KMS-11 (cell line): ENCODE measurements at regions not wholly inside any gene's neighbourhood (a gene's known extent, or its start where the extent isn't known, plus 50 kb on each side); places are given as distances from the start of the nearest gene placed in this dataset.
A peak's percentile ranks its signal among the peaks of the same experiment; 100 is the strongest.

Experiments
- H2AFZ ChIP-seq: fragments of 200-600 bp; sonication (generic); 2 replicates; pipeline ENCODE4 v1.6.1; 2016; ENCODE audit warnings: antibody characterized with exemption, mixed run types, low read depth
- H3K27ac ChIP-seq: fragments of 200-600 bp; sonication (generic); 2 replicates; pipeline ENCODE4 v1.6.1; 2016; ENCODE audit warnings: mild to moderate bottlenecking, mixed run types
- H3K27me3 ChIP-seq: fragments of 200-600 bp; sonication (generic); 2 replicates; pipeline ENCODE4 v1.6.1; 2017; ENCODE audit warnings: mild to moderate bottlenecking, low read depth, mixed run types, moderate library complexity; ENCODE audit not compliant: insufficient read depth
- H3K36me3 ChIP-seq: fragments of 200-600 bp; sonication (generic); 2 replicates; pipeline ENCODE4 v1.6.1; 2017; ENCODE audit warnings: mild to moderate bottlenecking, mixed run types; ENCODE audit not compliant: insufficient read depth
- H3K4me1 ChIP-seq: fragments of 200-600 bp; sonication (generic); 2 replicates; pipeline ENCODE4 v1.6.1; 2016; ENCODE audit warnings: mild to moderate bottlenecking, low read depth, mixed run types; ENCODE audit not compliant: poor library complexity, severe bottlenecking
- H3K4me2 ChIP-seq: fragments of 200-600 bp; sonication (generic); 2 replicates; pipeline ENCODE4 v1.7.0; 2016; ENCODE audit warnings: mild to moderate bottlenecking, mixed run types
- H3K4me3 ChIP-seq: fragments of 200-600 bp; sonication (generic); IDR thresholded peaks from 2 replicates; pipeline ENCODE4 v1.6.1; 2017; ENCODE audit warnings: low read depth, low read length, mixed read lengths; ENCODE audit not compliant: insufficient read depth
- H3K79me2 ChIP-seq: fragments of 200-600 bp; sonication (generic); 2 replicates; pipeline ENCODE4 v1.6.1; 2016; ENCODE audit warnings: low read depth, mixed run types; ENCODE audit not compliant: insufficient read depth
- H3K9ac ChIP-seq: fragments of 200-600 bp; sonication (generic); 2 replicates; pipeline ENCODE4 v1.6.1; 2016; ENCODE audit warnings: mild to moderate bottlenecking, mixed run types
- H4K20me1 ChIP-seq: fragments of 200-600 bp; sonication (generic); 2 replicates; pipeline ENCODE4 v1.6.1; 2016; ENCODE audit warnings: mild to moderate bottlenecking, mixed run types; ENCODE audit not compliant: insufficient read depth
- TF ChIP-seq, protein P1 (sequence below): fragments of 200-600 bp; sonication (generic); conservative IDR thresholded peaks from 2 replicates; pipeline ENCODE4 v1.6.1; 2017; ENCODE audit warnings: low read depth, mild to moderate bottlenecking, antibody characterized with exemption, low read length, moderate library complexity, mixed read lengths

DNA sequence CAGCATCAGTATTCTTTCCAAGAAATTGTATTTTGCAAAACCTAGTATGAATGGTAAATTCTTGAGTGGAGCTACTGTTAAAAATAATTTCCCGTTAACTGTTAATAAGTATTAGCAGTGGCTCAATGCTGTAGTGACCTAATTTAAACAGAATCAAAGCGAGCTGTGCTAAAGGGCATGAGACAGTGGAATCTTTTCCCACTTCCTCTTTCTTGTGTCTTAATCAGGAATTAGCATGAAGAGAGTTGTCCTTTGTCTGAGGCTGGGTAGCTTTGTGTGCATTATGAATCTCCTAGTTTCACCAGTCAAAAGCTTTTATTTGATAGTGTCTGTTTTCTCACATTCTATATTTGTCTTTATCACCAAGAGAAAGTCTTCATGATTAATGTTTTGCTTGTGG lies 298.8 kb upstream of the GCFC2 start:
- Histone ChIP-seq H3K4me2 (peak overlapping the region; percentile 95), H4K20me1 (no peaks in the 10 kb centered on the region), H3K27me3 (no peaks in the 10 kb centered on the region), H2AFZ (no peak overlapping the region), H3K9ac (no peak overlapping the region), H3K36me3 (no peaks in the 10 kb centered on the region), H3K27ac (peak overlapping the region; percentile 88; the same call in 1 of the 2 replicates), H3K4me1 (peaks cover 30% of the 10 kb centered on the region), H3K4me3 (no peak overlapping the region), H3K79me2 (no peaks in the 10 kb centered on the region)
- TF ChIP-seq, protein P1, sequence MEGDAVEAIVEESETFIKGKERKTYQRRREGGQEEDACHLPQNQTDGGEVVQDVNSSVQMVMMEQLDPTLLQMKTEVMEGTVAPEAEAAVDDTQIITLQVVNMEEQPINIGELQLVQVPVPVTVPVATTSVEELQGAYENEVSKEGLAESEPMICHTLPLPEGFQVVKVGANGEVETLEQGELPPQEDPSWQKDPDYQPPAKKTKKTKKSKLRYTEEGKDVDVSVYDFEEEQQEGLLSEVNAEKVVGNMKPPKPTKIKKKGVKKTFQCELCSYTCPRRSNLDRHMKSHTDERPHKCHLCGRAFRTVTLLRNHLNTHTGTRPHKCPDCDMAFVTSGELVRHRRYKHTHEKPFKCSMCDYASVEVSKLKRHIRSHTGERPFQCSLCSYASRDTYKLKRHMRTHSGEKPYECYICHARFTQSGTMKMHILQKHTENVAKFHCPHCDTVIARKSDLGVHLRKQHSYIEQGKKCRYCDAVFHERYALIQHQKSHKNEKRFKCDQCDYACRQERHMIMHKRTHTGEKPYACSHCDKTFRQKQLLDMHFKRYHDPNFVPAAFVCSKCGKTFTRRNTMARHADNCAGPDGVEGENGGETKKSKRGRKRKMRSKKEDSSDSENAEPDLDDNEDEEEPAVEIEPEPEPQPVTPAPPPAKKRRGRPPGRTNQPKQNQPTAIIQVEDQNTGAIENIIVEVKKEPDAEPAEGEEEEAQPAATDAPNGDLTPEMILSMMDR: no peak

DNA sequence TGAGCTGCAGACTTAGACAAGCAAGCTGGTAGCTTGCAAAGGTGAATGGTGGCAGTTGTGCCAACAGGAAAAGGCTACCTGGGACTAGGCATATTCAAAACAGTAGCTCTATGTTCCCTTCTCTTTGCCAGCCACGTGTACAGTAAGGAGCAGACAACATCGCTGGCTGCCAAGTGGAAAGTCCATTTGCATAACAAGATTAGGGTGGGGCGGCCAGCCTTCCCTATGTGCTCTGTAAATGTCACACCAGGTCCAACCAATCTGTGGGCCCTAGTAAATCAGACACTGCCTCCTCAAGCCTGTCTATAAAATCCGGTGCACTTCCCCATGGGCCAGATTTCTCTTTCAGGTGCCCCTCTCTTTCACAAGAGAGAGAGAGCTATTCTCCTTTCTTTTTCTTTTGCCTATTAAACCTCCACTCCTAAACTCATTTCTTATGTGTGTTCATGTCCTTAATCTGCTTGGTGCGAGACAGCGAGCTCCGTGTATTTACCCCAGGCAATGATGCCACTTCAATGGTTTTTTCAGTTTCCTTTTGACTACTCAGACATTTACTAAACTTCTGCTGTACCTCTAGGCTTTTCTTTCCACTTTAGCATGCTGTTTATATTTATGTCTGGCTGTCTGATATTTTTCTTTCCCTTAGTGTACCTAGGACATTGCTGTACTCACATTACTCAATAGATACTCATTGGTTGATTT lies 297.4 kb upstream of the GCFC2 start:
- H3K27me3 ChIP-seq: no peaks in the 10 kb centered on the region
- H4K20me1 ChIP-seq: no peaks in the 10 kb centered on the region
- peak overlapping the region; percentile 88 for H3K27ac ChIP-seq
- no peaks in the 10 kb centered on the region for H3K79me2 ChIP-seq
- H3K4me2 ChIP-seq: peak overlapping the region; percentile 95
- TF ChIP-seq, protein P1: no peak
- H2AFZ ChIP-seq: peak overlapping the region; percentile 74
- H3K36me3 ChIP-seq: no peaks in the 10 kb centered on the region
- peaks cover 30% of the 10 kb centered on the region for H3K4me1 ChIP-seq
- peak overlapping the region; percentile 66 for H3K9ac ChIP-seq
- peak overlapping the region; percentile 28 for H3K4me3 ChIP-seq

DNA sequence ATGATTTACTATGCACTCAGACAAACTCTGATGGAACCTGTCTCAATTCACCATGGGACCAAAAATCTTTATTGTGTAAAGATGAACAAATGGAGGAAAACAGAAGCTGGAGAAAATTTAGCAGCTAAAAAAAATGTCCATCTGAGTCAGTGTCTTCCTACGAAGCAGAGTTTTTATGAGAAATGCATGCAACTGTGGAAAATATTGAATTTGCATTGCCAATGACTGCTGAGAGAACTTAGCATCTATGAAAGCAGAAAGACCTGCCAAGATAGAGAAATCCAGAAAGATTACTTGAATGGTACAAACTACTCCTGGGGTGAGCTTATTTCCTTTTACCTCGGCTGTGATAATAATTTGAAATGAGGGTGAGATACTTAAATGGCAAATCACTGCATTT lies 289.7 kb upstream of the GCFC2 start:
- Histone ChIP-seq H2AFZ (no peak overlapping the region), H3K79me2 (no peaks in the 10 kb centered on the region), H4K20me1 (no peaks in the 10 kb centered on the region), H3K27me3 (no peaks in the 10 kb centered on the region), H3K27ac (no peak overlapping the region), H3K36me3 (no peaks in the 10 kb centered on the region), H3K4me1 (no peaks in the 10 kb centered on the region), H3K9ac (no peak overlapping the region), H3K4me2 (no peak overlapping the region), H3K4me3 (no peak overlapping the region)
- TF ChIP-seq, protein P1: no peak

DNA sequence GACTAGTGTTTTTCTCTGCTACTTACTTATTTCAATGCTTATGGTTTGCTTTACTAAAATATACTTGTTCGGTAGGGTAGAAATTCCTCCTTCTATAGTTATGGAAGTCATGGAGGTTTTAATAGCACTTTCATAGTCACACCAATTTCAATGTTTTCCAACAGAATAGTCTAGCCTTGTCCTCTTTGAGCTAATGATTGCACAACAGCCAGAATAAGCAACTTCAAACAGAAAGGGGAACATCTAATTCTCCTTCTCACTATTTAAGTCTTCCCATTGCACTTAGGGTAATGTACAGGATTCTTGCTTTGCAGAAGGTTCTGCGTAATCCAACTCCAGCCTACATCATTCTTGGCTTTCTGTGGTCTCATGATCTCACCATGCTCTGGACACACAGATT lies 287.7 kb upstream of the GCFC2 start:
- TF ChIP-seq, protein P1: no peak
- Histone ChIP-seq H3K79me2 (no peaks in the 10 kb centered on the region), H3K27me3 (no peaks in the 10 kb centered on the region), H3K4me3 (no peak overlapping the region), H2AFZ (no peak overlapping the region), H3K27ac (no peak overlapping the region), H3K9ac (no peak overlapping the region), H3K4me2 (no peak overlapping the region), H3K36me3 (no peaks in the 10 kb centered on the region), H4K20me1 (no peaks in the 10 kb centered on the region), H3K4me1 (no peaks in the 10 kb centered on the region)
